GM21723 (cell line): ENCODE measurements at regions not wholly inside any gene's neighbourhood (a gene's known extent, or its start where the extent isn't known, plus 50 kb on each side); places are given as distances from the start of the nearest gene placed in this dataset.
"Not testable (repeated sequence)": the region's sequence is repeated elsewhere in the genome, so short reads cannot be mapped to it uniquely, and the experiment has no call there.

ENCODE experiments used
- ATAC-seq: cut with Tn5 transposase; IDR thresholded peaks from one replicate; pipeline ENCODE4 v1.9.1; 2021; ENCODE audit warnings: mild to moderate bottlenecking, moderate library complexity; ENCODE audit not compliant: unreplicated experiment

- ATAC-seq, result no peak
These were observed 282.5 kb upstream of the IRX4 start for GRCh38 chr5:2165203-2165602.

GRCh38 chr5:2164586-2164985, 281.9 kb upstream of the IRX4 start:
- no peak for ATAC-seq

GRCh38 chr5:2163940-2164490, 281.3 kb upstream of the IRX4 start:
- ATAC-seq, result no peak

GRCh38 chr5:2163060-2163856, 280.5 kb upstream of the IRX4 start:
- no peak for ATAC-seq

DNA sequence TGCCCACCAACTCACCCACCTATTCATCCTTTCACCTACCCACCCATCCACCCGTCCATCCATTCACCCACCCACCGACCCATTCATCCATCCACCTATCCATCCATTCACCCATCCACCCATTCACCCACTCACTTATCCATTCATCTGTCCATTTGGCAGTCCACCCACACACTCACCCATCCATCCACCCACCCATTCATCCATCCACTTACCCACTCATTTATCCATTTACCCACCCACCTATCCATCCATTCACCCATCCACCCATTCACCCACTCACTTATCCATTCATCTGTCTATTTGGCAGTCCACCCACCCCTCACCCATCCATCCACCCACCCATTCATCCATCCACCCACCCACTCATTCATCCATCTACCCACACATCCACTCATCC, 278.1 kb upstream of the IRX4 start:
- no peak for ATAC-seq

- ATAC-seq, result no peak
These were observed 276.0 kb upstream of the IRX4 start for GRCh38 chr5:2158767-2159166.

GRCh38 chr5:2158109-2158508, 275.4 kb upstream of the IRX4 start:
- ATAC-seq, result no peak

DNA sequence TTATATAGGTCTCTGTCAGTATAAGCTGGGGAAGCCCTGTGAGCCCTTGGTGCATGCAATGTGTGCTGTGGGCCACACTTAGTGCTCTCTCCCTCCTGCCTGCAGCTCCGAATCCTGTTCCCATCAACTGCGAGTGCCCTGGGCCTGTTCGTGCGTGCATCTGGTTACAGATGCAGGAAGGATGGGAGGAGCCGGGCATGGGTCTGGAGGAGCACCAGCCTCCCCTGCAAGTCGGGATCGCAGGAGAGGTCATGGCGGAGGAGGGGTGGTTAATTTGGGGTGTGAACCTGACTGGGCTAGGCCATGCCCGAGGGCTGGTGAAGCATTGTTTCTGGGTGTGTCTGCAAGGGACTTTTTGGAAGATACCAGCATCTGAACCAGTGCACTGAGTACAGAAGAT, 274.6 kb upstream of the IRX4 start:
- ATAC-seq, result no peak

DNA sequence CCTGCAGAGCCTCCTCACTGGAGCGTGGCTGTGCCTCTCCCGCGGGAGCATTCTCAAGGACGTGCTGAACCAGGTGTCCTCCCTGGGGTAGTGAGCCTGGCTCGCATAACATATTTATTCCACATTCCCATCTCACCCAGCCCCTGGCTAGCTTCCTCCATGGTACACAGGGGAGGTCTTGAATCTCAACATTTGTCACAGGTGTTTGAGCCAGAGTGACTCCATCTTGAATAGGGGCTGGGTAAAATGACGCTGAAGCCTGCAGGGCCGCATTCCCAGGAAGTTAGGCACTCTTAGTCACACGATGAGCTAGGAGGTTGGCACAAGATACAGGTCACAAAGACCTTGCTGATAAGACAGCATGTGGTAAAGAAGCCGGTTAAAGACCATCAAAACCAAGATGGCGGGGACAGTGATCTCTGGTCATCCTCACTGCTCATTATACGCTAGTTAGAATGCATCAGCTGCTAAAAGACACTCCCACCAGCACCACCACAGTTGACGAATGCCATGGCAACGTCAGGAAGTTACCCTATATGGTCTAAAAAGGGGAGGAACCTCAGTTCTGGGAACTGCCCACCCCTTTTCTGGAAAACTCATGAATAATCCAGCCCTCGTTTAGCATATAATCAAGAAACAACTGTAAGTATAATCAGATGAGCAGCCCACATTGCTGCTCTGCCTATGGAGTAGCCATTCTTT, 273.8 kb upstream of the IRX4 start:
- no peak for ATAC-seq

DNA sequence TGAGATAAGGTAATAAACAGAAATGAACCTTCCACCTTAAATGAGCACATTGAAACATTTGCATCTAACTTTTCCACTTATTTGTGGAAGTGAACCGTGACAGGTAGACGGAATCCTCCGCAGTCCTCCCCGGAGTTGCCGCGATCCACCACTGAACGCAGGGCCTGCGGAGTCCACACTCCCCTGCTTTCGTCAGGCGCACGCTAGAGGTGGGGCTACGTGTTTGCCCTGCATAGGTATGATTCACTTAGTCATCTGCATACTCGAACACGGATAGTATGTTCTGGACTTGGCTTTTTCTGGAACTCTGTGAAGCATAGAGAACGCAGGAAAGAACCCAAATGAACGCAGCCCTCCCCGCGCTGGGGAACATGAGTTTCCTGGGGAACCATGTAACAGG, 272.8 kb upstream of the IRX4 start:
- no peak for ATAC-seq

DNA sequence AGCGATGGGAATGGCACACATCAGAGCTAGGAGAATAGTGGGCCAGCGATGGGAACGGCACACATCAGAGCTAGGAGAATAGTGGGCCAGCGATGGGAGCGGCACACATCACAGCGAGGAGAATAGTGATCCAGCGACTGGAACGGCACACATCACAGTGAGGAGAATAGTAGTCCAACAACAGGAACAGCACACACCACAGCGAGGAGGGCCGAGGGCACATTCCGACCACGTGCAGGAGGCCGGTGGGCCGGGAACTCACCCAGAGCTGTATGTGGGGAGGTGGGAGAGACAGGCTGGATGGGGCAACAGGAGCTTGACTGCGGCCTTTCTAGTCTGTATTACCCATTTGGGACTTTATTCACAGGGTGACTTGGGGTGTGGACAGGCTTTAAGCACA, 271.1 kb upstream of the IRX4 start:
- ATAC-seq, result no peak

- ATAC-seq, result no peak
These were observed 270.6 kb upstream of the IRX4 start for GRCh38 chr5:2153350-2153749.

DNA sequence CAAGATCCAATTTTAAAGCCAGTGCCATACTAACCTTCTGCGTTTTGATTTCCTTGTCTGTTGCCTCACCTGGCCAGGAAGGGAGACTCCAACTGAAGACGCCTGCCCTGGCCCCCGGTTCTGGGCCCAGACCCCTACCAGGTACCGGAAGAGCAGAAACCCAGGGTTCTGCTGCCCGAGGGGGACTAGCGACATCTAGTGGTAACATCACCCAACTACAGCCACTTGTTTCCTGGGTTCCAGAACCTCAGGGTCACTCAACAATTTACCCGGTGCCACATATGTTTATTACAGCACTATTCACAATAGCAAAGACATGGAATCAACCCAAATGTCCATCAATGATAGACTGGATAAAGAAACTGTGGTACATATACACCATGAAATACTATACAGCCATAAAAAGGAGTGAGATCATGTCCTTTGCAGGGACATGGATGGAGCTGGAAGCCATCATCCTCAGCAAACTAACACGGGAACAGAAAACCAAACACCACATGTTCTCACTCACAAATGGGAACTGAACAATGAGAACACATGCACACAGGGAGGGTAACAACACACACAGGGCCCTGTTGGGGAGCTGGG, 268.7 kb upstream of the IRX4 start:
- ATAC-seq, result not testable (repeated sequence)

GRCh38 chr5:2149195-2149539, 266.4 kb upstream of the IRX4 start:
- no peak for ATAC-seq

DNA sequence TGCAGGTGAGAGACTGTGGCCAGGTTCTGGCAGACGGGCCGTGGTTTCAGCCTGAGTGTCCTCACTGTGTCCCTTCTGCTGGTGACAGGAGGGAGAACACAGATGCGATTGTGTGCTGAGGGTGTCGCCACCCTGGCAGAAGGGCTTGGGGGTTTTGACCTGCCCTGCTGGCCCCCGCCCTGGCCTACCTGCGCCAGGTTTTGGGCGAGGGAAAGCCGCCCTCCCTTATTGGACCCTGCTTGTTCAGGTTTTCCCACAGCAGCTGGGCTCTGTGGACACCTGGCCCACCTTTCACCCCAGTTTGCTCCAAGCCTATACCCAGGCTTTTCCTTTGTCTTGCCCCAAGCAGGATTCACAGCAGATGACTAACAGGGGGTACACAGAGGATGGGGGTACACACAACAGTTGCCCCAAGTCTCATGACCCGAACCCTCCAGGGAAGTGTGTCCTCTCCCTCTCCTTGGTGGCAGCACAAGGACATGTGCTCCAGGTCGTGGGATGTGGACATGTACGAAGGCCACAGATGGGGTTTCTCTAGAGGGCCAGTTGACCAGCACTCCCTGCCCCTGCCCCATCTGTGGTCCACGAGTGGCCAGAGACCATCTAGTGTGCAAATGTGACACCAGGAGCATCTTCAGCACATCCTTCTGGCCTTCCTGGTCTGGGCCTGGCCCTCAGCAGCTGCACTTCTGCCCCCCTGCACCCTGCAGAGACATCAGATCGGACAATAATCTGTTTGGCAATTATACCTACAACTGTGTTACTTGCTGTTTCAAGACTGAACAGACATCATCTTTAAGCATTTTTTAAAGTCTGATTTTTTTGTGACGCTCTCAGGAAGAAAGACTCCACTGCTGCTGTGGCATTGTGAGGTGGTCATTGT, 265.8 kb upstream of the IRX4 start:
- ATAC-seq, result no peak

DNA sequence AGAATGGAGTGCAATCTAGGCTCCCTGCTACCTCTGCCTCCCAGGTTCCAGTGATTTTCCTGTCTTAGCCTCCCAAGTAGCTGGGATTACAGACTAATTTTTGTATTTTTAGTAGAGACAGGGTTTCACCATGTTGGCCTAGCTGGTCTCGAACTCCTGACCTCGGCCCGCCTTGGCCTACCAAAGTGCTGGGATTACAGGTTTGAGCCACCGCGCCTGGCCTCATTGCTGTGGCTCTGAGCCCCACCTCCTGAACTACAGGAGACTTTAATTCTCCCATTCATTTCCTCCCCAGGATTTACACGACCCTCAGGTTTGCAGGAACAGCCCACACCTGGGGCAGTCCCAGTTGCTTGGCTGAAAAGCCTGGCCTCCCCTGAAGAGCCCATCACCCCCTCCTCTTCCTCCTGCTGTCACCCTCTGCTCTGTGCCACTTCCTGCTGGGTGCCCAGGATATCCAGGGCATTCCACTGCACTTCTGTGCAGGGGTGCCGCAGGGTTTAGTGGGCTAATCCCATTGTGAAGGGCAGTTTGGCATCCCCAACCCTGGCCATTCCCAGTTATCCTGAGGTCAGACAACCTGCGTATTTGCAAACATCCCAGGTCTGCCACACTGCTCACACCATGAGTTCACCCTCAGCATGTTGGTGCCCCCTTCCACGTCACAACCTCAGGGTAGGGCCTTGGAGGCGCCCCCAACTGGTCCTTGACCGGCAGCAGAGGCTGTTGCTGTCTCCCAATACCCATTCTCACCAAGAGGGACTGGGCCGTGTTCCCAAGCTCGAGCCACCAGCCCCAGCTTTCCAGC, 265.0 kb upstream of the IRX4 start:
- ATAC-seq, result no peak

GRCh38 chr5:2143646-2144353, 261.1 kb upstream of the IRX4 start:
- no peak for ATAC-seq

- no peak for ATAC-seq
These were observed 260.4 kb upstream of the IRX4 start for GRCh38 chr5:2143088-2143487.

DNA sequence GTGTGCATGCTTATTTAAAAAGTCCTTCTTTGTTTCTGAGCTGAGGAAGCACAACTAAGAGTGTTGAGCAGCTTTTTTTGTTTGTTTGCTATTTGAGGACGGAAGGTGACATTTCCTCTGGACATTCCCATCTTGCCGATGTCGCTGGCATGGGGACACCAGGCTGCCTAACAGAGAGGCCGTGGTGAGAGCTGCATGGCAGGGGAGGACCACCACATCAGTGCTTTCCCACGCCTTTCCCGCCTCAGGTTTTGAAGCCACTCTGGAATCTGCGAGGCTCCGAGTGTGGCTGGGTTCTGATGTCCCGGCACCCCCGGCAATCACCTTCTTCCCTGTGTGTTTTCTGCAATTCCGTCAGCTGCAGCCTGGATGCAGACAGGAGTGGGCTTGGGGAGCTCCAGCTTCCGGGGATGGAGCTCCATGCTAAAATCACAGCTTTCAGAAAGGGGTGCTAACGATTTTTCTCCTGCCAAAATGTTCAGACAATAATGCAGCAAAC, 259.8 kb upstream of the IRX4 start:
- ATAC-seq, result no peak
